ENCODE measurements at regions not wholly inside any gene's neighbourhood (a gene's known extent, or its start where the extent isn't known, plus 50 kb on each side); places are given as distances from the start of the nearest gene placed in this dataset.

DNA sequence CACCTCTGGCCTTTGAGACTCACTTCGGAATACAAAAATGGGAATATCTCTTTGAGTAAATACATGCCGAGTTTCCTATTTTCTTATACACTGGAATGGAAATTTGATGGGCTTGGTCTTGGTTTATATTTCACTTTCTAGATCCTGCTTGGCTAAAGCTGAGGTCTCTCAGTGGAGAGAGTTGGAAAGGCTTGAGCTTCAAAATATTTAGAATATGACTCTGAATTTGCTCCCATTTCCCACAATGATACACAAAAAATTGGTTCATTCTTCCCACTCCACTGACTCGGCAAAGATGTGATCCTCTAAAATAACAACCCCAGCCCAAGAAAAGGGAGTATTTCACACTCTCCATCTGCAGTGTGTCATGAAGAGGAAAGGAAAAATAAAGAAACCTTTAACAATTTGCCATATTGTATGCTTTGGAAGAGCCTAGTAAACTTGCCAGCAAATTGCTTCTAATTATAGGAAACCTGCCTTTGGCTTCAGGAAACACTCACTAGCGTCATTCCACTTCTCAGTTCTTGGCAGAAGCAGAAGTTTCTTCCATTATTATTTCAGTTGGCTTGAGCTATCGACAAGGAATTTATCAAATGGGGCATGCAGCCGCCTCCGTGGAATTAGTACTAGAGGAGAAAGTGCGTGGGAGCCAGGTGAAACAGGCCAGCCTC is 302.9 kb downstream of the NSG2 start:
- H3K4me2 ChIP-seq (ENCODE audit: extremely low read depth, insufficient read depth, low read length) = no peak overlapping the region
- no peaks in the 10 kb centered on the region for H4K20me1 ChIP-seq (ENCODE audit: control insufficient read depth, extremely low read depth, insufficient read depth, low read length)
- H3K9me3 ChIP-seq (ENCODE audit: control insufficient read depth, insufficient read depth, low read depth, low read length) = no peaks in the 10 kb centered on the region
- no peak overlapping the region for H3K9ac ChIP-seq (ENCODE audit: insufficient read depth, low read length)
- H3K79me2 ChIP-seq (ENCODE audit: control insufficient read depth, insufficient read depth, low read length) = no peaks in the 10 kb centered on the region
- TF ChIP-seq EZH2 (IDR thresholded peaks at IDR 0.05; ENCODE audit: low read length, missing control alignments) (no peak), CTCF (conservative IDR thresholded peaks at IDR 0.05 in 1 of 2, IDR thresholded peaks at IDR 0.05 in 1 of 2; ENCODE audit: low read depth in 1 of 2, low read length in 2 of 2) (no peak)
- no peak overlapping the region for H2AFZ ChIP-seq (ENCODE audit: low read length)
- no peak overlapping the region for H3K27ac ChIP-seq (ENCODE audit: insufficient read depth, low read length)
- H3K27me3 ChIP-seq (ENCODE audit: control insufficient read depth, insufficient read depth, low read length) = no peaks in the 10 kb centered on the region
- DNase-seq (ENCODE audit: low read depth in 2 of 2) = peak in 1 of 2 donors; percentile 90
- no peak overlapping the region for H3K4me3 ChIP-seq (replicated peaks in 1 of 4; ENCODE audit: control extremely low read depth in 1 of 4, insufficient read depth in 1 of 4, low read depth in 3 of 4, low read length in 4 of 4)
- H3K4me1 ChIP-seq (ENCODE audit: control insufficient read depth, extremely low read depth, insufficient read depth, low read length) = no peaks in the 10 kb centered on the region
- H3K36me3 ChIP-seq (ENCODE audit: control insufficient read depth, insufficient read depth, low read length) = no peaks in the 10 kb centered on the region

DNA sequence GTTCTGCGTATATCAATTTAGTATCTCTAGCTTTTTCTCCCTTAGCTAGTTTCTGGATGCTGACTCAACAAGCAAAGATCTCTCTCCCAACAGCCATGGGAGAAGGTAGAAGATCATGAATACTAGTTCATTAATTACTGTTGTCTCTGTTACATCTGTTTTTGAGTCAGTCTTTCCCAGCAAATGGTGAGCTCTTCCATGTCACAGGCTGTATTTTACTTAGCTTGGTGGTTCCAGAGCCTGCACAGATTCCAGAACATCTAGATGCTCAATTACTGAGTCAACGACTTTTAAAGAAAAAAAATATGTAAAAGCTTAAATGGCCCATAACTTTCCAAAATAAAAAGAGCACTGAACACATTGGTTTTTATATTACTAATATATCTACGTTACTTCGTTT is 307.2 kb downstream of the NSG2 start:
- Histone ChIP-seq H3K4me2 (ENCODE audit: extremely low read depth, insufficient read depth, low read length) (no peak overlapping the region), H3K9ac (ENCODE audit: insufficient read depth, low read length) (no peak overlapping the region), H3K9me3 (ENCODE audit: control insufficient read depth, insufficient read depth, low read depth, low read length) (no peaks in the 10 kb centered on the region), H3K4me3 (replicated peaks in 1 of 4; ENCODE audit: control extremely low read depth in 1 of 4, insufficient read depth in 1 of 4, low read depth in 3 of 4, low read length in 4 of 4) (no peak overlapping the region), H4K20me1 (ENCODE audit: control insufficient read depth, extremely low read depth, insufficient read depth, low read length) (no peaks in the 10 kb centered on the region), H3K27me3 (ENCODE audit: control insufficient read depth, insufficient read depth, low read length) (no peaks in the 10 kb centered on the region), H3K36me3 (ENCODE audit: control insufficient read depth, insufficient read depth, low read length) (no peaks in the 10 kb centered on the region), H3K4me1 (ENCODE audit: control insufficient read depth, extremely low read depth, insufficient read depth, low read length) (no peaks in the 10 kb centered on the region), H3K79me2 (ENCODE audit: control insufficient read depth, insufficient read depth, low read length) (no peaks in the 10 kb centered on the region), H3K27ac (ENCODE audit: insufficient read depth, low read length) (no peak overlapping the region), H2AFZ (ENCODE audit: low read length) (no peak overlapping the region)
- no peak for TF ChIP-seq CTCF (conservative IDR thresholded peaks at IDR 0.05 in 1 of 2, IDR thresholded peaks at IDR 0.05 in 1 of 2; ENCODE audit: low read depth in 1 of 2, low read length in 2 of 2)
- TF ChIP-seq EZH2 (IDR thresholded peaks at IDR 0.05; ENCODE audit: low read length, missing control alignments) = no peak
- DNase-seq (ENCODE audit: low read depth in 2 of 2) = peak in 1 of 2 donors; percentile 77

DNA sequence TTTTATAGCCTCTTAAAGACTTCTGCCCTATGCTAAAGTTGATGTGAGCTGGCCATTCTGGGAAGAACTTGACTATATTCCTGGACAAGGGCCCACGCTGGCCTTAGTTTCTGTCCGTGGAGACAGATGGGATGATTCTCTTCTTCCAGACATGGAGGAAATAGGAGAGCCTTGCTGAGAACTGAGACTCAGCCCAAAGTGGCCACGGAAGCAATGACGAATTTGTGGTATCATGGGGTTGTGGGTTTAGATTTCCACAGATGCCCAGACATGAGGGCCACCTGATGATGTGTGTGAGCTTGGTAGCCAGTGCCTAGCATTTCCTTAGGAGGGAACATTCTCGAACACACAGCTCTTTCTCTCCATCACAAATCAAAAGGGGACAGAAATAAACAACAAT is 309.1 kb downstream of the NSG2 start:
- no peaks in the 10 kb centered on the region for H3K36me3 ChIP-seq (ENCODE audit: control insufficient read depth, insufficient read depth, low read length)
- H2AFZ ChIP-seq (ENCODE audit: low read length) = no peak overlapping the region
- no peaks in the 10 kb centered on the region for H3K4me1 ChIP-seq (ENCODE audit: control insufficient read depth, extremely low read depth, insufficient read depth, low read length)
- no peak overlapping the region for H3K4me3 ChIP-seq (replicated peaks in 1 of 4; ENCODE audit: control extremely low read depth in 1 of 4, insufficient read depth in 1 of 4, low read depth in 3 of 4, low read length in 4 of 4)
- no peaks in the 10 kb centered on the region for H3K27me3 ChIP-seq (ENCODE audit: control insufficient read depth, insufficient read depth, low read length)
- no peaks in the 10 kb centered on the region for H4K20me1 ChIP-seq (ENCODE audit: control insufficient read depth, extremely low read depth, insufficient read depth, low read length)
- no peak for TF ChIP-seq EZH2 (IDR thresholded peaks at IDR 0.05; ENCODE audit: low read length, missing control alignments)
- no peak for TF ChIP-seq CTCF (conservative IDR thresholded peaks at IDR 0.05 in 1 of 2, IDR thresholded peaks at IDR 0.05 in 1 of 2; ENCODE audit: low read depth in 1 of 2, low read length in 2 of 2)
- H3K79me2 ChIP-seq (ENCODE audit: control insufficient read depth, insufficient read depth, low read length) = no peaks in the 10 kb centered on the region
- DNase-seq (ENCODE audit: low read depth in 2 of 2) = peak in 1 of 2 donors; percentile 78
- no peaks in the 10 kb centered on the region for H3K9me3 ChIP-seq (ENCODE audit: control insufficient read depth, insufficient read depth, low read depth, low read length)
- no peak overlapping the region for H3K4me2 ChIP-seq (ENCODE audit: extremely low read depth, insufficient read depth, low read length)
- H3K27ac ChIP-seq (ENCODE audit: insufficient read depth, low read length) = no peak overlapping the region
- no peak overlapping the region for H3K9ac ChIP-seq (ENCODE audit: insufficient read depth, low read length)
